CD14-positive monocyte (primary cell): ENCODE measurements at regions not wholly inside any gene's neighbourhood (a gene's known extent, or its start where the extent isn't known, plus 50 kb on each side); places are given as distances from the start of the nearest gene placed in this dataset.
"Not testable (repeated sequence)": the region's sequence is repeated elsewhere in the genome, so short reads cannot be mapped to it uniquely, and the experiment has no call there.

ENCODE experiments used
- DNase-seq, 3 donors: peaks; one replicate each; pipeline ENCODE4 v3.0.0-alpha.2; 2011 to 2022
- H2AFZ ChIP-seq: 2 replicates; pipeline ENCODE4 v1.6.0; 2012; ENCODE audit warnings: mild to moderate bottlenecking, low read depth, low read length, inconsistent platforms; ENCODE audit not compliant: insufficient read depth, poor library complexity, severe bottlenecking
- H3K27ac ChIP-seq, 2 donors: 1 replicate in 1 of 2; 2 replicates in 1 of 2; pipeline ENCODE4 v1.5.1; 2012 to 2013; ENCODE audit warnings: low read length in 2 of 2, control low read depth in 1 of 2, inconsistent platforms in 1 of 2, low read depth in 1 of 2, mild to moderate bottlenecking in 1 of 2
- H3K27me3 ChIP-seq, 2 donors: one replicate each; pipeline versions ENCODE4 v1.6.0 to v1.6.1; 2011 to 2013; ENCODE audit warnings: low read length in 2 of 2; ENCODE audit not compliant: control insufficient read depth in 2 of 2, insufficient read depth in 2 of 2
- H3K36me3 ChIP-seq, 2 donors: replicated peaks in 1 of 2; 1 replicate in 1 of 2; 2 replicates in 1 of 2; pipeline versions ENCODE4 v1.5.1 to v1.6.1; 2012 to 2013; ENCODE audit warnings: low read length in 2 of 2, control low read depth in 1 of 2, inconsistent platforms in 1 of 2, mild to moderate bottlenecking in 1 of 2; ENCODE audit not compliant: insufficient read depth in 2 of 2, control insufficient read depth in 1 of 2
- H3K4me1 ChIP-seq, 2 donors: 1 replicate in 1 of 2; 2 replicates in 1 of 2; pipeline versions ENCODE4 v1.5.1 to v1.6.1; 2012 to 2013; ENCODE audit warnings: low read length in 2 of 2, control low read depth in 1 of 2, inconsistent platforms in 1 of 2, mild to moderate bottlenecking in 1 of 2, moderate library complexity in 1 of 2; ENCODE audit not compliant: insufficient read depth in 2 of 2, control insufficient read depth in 1 of 2
- H3K4me2 ChIP-seq: replicated peaks from 2 replicates; pipeline ENCODE3; 2012; ENCODE audit warnings: low read length, moderate library complexity, mild to moderate bottlenecking; ENCODE audit not compliant: poor library complexity, severe bottlenecking; ENCODE audit errors: extremely low read depth
- H3K4me3 ChIP-seq, 3 experiments: fragments of 200-600 bp in 1 of 3; sonication (generic) in 1 of 3; replicated peaks in 1 of 3; 1 replicate in 2 of 3; 2 replicates in 1 of 3; pipeline ENCODE4 v1.5.1; 2011 to 2013; ENCODE audit warnings: low read length in 3 of 3, mild to moderate bottlenecking in 3 of 3, control low read depth in 2 of 3, low read depth in 2 of 3, inconsistent platforms in 1 of 3, moderate library complexity in 1 of 3
- H3K79me2 ChIP-seq: 2 replicates; pipeline ENCODE4 v1.6.0; 2012; ENCODE audit warnings: mild to moderate bottlenecking, control low read depth, inconsistent platforms, low read length, moderate library complexity; ENCODE audit not compliant: insufficient read depth
- H3K9ac ChIP-seq: 2 replicates; pipeline ENCODE4 v1.6.0; 2017; ENCODE audit warnings: low read length, mild to moderate bottlenecking; ENCODE audit not compliant: insufficient read depth, poor library complexity, severe bottlenecking
- H3K9me3 ChIP-seq, 2 donors: replicated peaks in 1 of 2; 1 replicate in 1 of 2; 2 replicates in 1 of 2; pipeline versions ENCODE4 v1.5.1 to v1.6.1; 2012 to 2013; ENCODE audit warnings: low read length in 2 of 2, control low read depth in 1 of 2; ENCODE audit not compliant: control insufficient read depth in 1 of 2, insufficient read depth in 1 of 2
- H4K20me1 ChIP-seq: 2 replicates; pipeline ENCODE4 v1.6.0; 2012; ENCODE audit warnings: mild to moderate bottlenecking, low read length, control low read depth, moderate library complexity; ENCODE audit not compliant: insufficient read depth
- H3K27ac Mint-ChIP-seq, 7 donors: one replicate each; pipeline ENCODE4 v1.8.0; 2020; ENCODE audit warnings: mild to moderate bottlenecking in 7 of 7, mixed read lengths in 7 of 7, moderate library complexity in 6 of 7, inconsistent platforms in 2 of 7
- H3K27me3 Mint-ChIP-seq, 3 donors: one replicate each; pipeline ENCODE4 v1.8.0; 2021 to 2022; ENCODE audit warnings: low read depth in 3 of 3, mild to moderate bottlenecking in 3 of 3, mixed read lengths in 3 of 3, moderate library complexity in 3 of 3, inconsistent platforms in 1 of 3
- H3K36me3 Mint-ChIP-seq, 2 donors: one replicate each; pipeline ENCODE4 v1.8.0; 2020; ENCODE audit warnings: mixed read lengths in 2 of 2, inconsistent platforms in 1 of 2, mild to moderate bottlenecking in 1 of 2
- H3K4me1 Mint-ChIP-seq: one replicate; pipeline ENCODE4 v1.8.0; 2020; ENCODE audit warnings: mild to moderate bottlenecking, mixed read lengths
- H3K4me3 Mint-ChIP-seq, 2 donors: one replicate each; pipeline ENCODE4 v1.8.0; 2020; ENCODE audit warnings: mild to moderate bottlenecking in 2 of 2, mixed read lengths in 2 of 2, moderate library complexity in 1 of 2
- H3K9me3 Mint-ChIP-seq, 7 donors: one replicate each; pipeline ENCODE4 v1.8.0; 2020 to 2022; ENCODE audit warnings: mixed read lengths in 7 of 7, mild to moderate bottlenecking in 6 of 7, moderate library complexity in 6 of 7, inconsistent platforms in 2 of 7
- WGBS: methylation state at CpG from one replicate; pipeline ENCODE4 v1.1.5; 2013; ENCODE audit warnings: missing lambda C conversion rate; ENCODE audit not compliant: insufficient coverage; 5-methylcytosine and 5-hydroxymethylcytosine counted together
- intact Hi-C, 2 donors: fragments of 100-400 bp; cut with micrococcal nuclease; formaldehyde crosslinking; loops; one replicate each; pipeline versions ENCODE4 v1.15.0 to v1.15.1; 2023
- TF ChIP-seq, protein P1 (sequence below): fragments of 200-600 bp; IDR thresholded peaks from one replicate; pipeline ENCODE4 v1.8.0; 2022; ENCODE audit warnings: antibody characterized with exemption, mild to moderate bottlenecking

DNA sequence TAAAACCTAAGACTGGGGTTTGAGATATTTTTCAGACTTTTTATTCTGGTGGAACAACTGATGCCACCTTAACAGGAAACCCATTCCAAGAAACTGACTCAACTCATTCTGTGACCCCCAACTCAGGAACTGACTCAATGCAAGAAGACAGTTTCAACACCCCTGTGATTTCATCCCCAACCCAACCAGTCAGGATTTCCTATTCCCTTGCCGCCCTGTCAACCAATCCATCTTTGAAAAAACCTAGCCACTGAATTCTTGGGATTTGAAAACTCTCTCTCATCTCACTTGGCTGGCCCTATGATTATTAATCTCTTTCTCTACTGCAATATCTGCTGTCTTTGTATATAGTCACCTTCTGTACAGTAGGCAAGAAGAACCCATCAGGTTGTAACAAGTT, 1211.9 kb upstream of the ATXN8OS start:
- Mint-ChIP-seq H3K27ac (no peak overlapping the region), H3K36me3 (no peaks in the 10 kb centered on the region), H3K9me3 (peaks cover 0 to 9% (median 4%) of the 10 kb centered on the region in 7 donors), H3K27me3 (peaks cover 0 to 4% (median 0%) of the 10 kb centered on the region in 3 donors), H3K4me1 (no peaks in the 10 kb centered on the region), H3K4me3 (no peak overlapping the region)
- Histone ChIP-seq H4K20me1 (no peaks in the 10 kb centered on the region), H3K36me3 (no peaks in the 10 kb centered on the region), H3K4me2 (no peak overlapping the region), H3K4me1 (no peaks in the 10 kb centered on the region), H3K79me2 (no peaks in the 10 kb centered on the region), H3K27me3 (no peaks in the 10 kb centered on the region), H3K27ac (no peak overlapping the region), H3K4me3 (no peak overlapping the region), H3K9ac (no peak overlapping the region), H3K9me3 (peaks cover 0 to 3% of the 10 kb centered on the region in 2 donors), H2AFZ (no peak overlapping the region)
- intact Hi-C loops = no loop called here
- WGBS = 71% methylated on average over 1 of the region's 1 CpG
- DNase-seq = no peak
- TF ChIP-seq, protein P1, sequence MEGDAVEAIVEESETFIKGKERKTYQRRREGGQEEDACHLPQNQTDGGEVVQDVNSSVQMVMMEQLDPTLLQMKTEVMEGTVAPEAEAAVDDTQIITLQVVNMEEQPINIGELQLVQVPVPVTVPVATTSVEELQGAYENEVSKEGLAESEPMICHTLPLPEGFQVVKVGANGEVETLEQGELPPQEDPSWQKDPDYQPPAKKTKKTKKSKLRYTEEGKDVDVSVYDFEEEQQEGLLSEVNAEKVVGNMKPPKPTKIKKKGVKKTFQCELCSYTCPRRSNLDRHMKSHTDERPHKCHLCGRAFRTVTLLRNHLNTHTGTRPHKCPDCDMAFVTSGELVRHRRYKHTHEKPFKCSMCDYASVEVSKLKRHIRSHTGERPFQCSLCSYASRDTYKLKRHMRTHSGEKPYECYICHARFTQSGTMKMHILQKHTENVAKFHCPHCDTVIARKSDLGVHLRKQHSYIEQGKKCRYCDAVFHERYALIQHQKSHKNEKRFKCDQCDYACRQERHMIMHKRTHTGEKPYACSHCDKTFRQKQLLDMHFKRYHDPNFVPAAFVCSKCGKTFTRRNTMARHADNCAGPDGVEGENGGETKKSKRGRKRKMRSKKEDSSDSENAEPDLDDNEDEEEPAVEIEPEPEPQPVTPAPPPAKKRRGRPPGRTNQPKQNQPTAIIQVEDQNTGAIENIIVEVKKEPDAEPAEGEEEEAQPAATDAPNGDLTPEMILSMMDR = no peak

DNA sequence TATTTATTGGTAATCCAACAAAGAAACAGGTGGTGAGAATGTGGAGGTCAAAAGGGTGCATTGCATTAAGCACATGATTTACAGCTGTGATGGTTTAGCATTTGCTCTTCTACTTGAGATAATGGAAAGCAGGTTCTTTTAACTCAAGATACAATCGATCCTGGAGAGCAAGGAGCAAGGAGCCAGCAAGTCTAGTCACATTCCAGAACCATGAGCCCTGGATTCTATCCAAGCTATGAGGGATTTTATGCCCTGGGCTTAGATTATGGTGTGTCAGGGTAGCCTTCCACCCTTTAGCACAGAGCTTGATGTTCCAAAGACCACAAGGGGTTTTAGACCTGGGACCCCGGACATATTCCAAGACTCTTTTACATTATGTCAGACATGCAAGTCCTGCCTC, 1213.9 kb upstream of the ATXN8OS start:
- 71% methylated on average over 1 of the region's 2 CpGs for WGBS
- H3K4me3 Mint-ChIP-seq, H3K4me2 ChIP-seq, H3K36me3 ChIP-seq, H3K27me3 ChIP-seq, H3K27ac ChIP-seq, DNase-seq, H3K9me3 Mint-ChIP-seq, H3K36me3 Mint-ChIP-seq, intact Hi-C loops, H3K9ac ChIP-seq, H2AFZ ChIP-seq, H3K4me3 ChIP-seq, H3K9me3 ChIP-seq, H4K20me1 ChIP-seq, H3K27me3 Mint-ChIP-seq, H3K4me1 ChIP-seq, H3K4me1 Mint-ChIP-seq, H3K79me2 ChIP-seq: not testable (repeated sequence)
- peak overlapping the region in 1 of 7 donors; percentile 9 for H3K27ac Mint-ChIP-seq

DNA sequence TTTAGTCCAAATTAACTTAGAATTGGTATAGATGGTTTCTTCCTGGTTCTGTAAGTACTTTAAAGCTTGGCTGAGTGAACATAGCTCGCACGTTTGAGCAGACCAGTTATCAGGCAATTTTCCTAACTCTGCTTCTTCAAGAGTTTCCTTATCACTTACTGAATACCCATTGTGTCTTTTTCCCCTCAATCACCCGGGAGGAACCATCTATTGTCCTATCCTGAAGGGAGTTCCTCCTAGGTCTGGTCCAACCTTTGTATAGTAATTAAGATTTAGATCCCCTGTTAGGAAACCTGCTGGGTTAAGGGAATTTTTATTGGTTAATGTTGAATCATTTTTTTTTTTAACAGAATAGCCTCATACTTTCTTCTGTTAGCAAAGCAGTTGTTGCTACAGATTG, 1215.0 kb upstream of the ATXN8OS start:
- H3K36me3 ChIP-seq, H3K4me3 Mint-ChIP-seq, H3K27me3 ChIP-seq, H3K4me2 ChIP-seq, H3K9me3 ChIP-seq, H3K27me3 Mint-ChIP-seq, H3K4me3 ChIP-seq, intact Hi-C loops, H3K9me3 Mint-ChIP-seq, H3K4me1 ChIP-seq, H3K36me3 Mint-ChIP-seq, H3K9ac ChIP-seq, DNase-seq, H3K27ac ChIP-seq, H3K27ac Mint-ChIP-seq, H2AFZ ChIP-seq, H3K79me2 ChIP-seq, H3K4me1 Mint-ChIP-seq, H4K20me1 ChIP-seq: not testable (repeated sequence)
- no CpG with 5 or more reads among the region's 3 CpGs for WGBS

- H3K36me3 Mint-ChIP-seq, H4K20me1 ChIP-seq, H3K9ac ChIP-seq, H3K4me3 Mint-ChIP-seq, H3K4me2 ChIP-seq, H3K27me3 ChIP-seq, H3K4me1 ChIP-seq, DNase-seq, H3K27me3 Mint-ChIP-seq, H3K4me1 Mint-ChIP-seq, H3K9me3 Mint-ChIP-seq, H3K79me2 ChIP-seq, H3K27ac Mint-ChIP-seq, H3K9me3 ChIP-seq, intact Hi-C loops, H3K27ac ChIP-seq, H3K36me3 ChIP-seq, H3K4me3 ChIP-seq, H2AFZ ChIP-seq: not testable (repeated sequence)
- WGBS = 90% methylated on average over 3 of the region's 7 CpGs
Observed at GRCh38 chr13:68890101-68890500, 1217.5 kb upstream of the ATXN8OS start.
